Kasumi-1 (cell line): ENCODE measurements at regions not wholly inside any gene's neighbourhood (a gene's known extent, or its start where the extent isn't known, plus 50 kb on each side); places are given as distances from the start of the nearest gene placed in this dataset.

Experiments
- DNase-seq, 2 experiments: peaks; one replicate each; lab custom pipeline; 2025; lab: John Stamatoyannopoulos, UW

DNA sequence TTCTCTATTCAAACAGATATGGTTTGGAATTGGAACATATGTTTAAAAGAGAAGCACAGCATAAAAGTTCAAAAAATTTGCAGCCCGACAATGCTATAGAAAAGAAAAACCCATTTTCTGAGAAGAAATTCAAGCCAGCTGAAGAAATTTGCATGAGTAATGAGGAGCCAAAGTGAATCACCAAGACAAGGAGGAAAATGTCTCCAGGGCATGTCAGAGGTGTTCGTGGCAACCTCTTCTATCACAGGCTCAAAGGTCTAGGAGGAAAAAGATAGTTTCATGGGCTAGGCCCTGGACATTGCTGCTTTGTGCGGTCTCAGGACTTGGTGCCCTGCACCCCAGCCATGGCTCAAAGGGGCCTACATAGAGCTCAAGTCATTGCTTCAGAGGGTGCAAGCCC lies 134.8 kb upstream of the ADAMTS16 start:
- DNase-seq: no peak

DNA sequence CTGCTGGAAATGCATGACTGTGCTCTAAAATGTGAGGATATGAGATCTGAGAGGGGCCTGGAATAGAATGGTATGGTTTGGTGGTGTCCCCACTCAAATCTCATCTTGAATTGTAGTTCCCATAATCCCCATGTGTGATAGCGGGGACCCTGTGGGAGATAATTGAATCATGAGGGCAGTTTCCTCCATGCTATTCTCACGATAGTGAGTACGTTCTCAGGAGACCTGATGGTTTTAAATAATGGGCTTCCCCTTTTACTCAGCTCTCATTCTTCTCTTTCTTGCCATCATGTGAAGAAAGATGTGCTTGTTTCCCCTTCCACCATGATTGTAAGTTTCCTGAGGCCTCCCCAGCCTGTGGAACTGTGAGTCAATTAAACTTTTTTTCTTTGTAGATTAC lies 133.6 kb upstream of the ADAMTS16 start:
- DNase-seq: no peak

DNA sequence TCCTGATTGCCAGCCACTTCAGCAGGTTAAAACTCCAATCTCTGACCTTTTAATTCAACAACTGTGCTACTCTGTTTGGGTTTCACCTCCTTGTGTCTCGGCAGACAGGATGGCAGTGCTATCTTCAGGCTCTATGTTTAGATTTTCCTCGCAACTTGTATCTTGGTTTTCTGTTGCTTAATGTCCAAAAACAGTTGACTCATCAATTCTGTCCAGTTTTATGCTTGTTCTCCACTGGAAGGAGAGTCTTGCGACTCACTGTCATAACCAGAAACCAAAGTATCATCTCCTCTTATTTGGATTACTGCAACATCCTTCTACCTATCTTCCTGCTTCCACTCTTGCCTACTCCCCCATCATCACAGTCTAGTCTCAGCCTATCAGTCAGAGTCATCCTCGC lies 130.9 kb upstream of the ADAMTS16 start:
- no peak for DNase-seq

DNA sequence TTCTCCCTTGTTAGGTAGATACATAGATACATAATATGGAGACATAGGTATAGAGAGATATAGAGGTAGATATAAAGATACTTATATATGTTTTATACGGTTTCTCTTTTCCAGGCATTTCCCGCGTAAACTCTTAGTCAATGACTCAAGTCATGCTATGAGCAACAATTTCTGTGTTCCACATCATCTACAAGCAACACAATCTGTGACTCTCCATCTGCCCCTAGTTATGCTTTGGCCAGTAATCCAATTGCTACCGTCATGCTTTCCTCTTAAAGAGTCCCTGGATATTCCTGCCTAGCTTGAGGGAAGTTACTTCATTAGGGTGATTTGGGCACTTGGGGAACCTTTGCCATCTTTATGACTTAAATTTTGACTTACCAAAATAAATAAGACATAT lies 129.0 kb upstream of the ADAMTS16 start:
- DNase-seq: no peak

DNA sequence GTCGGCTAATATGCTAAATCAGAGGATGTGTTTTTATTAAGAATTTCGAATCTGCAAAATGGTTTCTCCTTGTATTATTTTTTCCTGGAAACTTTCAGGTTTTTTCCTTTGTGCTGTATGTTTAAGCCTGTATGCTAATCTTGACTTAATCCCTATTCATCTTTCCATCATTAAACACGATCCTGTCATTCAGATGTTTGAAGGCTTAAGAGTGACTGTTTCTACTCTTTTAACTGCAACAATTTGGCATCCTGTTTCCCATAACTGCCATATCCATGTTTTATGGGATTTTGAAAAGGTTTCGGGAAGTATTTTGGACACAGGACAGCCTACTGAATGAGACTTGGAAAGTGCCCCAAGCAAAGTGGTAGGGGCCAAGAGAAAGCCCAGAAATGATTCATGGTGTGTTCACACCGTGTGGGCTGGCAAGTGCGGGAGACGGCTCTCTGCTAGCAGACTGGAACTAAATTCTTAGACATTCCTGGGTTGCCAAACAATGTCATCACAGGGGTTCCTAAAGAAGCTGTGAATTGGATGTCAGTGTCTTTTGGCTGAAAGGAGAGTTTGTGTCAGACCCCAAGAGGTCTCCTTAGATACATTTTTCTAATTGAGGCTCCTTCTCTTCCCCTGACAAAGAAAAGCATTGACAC lies 125.4 kb upstream of the ADAMTS16 start:
- DNase-seq: no peak

DNA sequence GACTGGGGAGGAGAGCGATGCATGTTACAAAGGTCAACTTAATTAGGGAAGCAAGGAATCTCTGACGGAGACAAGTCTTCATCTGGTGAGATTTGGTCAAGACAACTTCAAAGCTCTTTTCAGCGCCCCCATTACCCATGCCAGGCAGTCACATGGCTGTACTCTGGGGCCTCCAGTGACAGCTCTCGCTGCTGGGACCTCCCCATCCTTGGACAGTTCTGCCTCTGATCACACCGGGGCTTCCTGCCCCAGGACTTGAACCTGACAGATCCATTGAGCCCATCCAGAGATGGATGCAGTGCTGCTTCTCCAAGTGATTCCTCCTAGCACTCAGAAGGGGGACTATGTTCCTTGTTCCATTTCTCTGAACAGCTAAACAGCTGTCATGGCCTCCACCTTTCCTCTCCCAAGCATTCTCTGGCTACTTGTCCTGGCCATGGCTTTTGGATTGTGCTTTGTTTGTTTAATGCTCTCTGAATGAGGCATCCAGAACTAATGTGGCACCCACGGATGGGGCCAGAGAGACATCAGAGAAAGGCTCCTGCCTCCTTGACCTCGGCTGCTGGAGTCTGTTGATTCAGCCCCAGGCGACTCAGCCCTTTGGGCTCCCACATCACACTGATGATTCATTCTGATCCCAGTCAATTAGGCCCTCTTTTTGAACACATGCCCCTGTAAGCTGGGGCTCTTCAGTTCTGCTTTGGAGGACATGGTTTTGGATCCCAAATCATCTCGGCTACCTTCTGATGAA lies 122.1 kb upstream of the ADAMTS16 start:
- DNase-seq: no peak

DNA sequence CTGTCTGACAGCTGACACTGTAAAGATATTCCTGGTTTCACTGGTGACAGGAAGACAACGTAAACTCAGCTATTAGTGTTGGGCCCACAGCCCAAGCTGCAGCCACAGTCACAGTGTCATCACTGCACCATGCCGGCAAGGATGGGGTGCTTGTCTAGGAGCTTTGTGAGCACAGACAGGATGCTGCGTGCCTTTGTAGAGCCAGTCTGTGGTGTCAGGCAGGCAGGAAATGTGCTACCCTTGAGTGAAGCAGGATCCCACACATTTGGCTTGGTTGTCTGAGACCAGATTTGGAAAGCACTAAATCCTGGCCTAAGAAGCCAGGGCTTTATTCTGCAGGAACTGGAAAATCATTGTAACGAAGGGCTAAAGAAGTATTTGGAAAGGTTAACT lies 121.6 kb upstream of the ADAMTS16 start:
- DNase-seq: no peak

DNA sequence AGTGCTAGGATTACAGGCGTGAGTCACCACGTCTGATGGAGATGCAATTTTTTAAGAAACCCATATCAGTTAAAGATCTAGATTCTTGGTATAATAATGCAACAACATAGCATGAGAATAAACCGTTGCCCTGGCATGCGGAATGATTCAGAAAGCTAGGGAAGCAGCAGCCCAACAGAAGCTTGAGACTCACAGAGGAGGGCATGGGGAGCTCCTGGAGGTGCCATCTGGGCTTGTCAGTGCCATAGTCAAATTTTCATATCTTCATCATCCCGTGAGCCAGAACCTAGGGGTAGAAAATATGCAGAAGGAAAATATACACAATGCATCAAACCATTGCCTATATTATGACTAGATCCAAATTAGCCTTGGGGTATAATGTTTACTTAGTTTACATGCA lies 118.7 kb upstream of the ADAMTS16 start:
- no peak for DNase-seq

DNA sequence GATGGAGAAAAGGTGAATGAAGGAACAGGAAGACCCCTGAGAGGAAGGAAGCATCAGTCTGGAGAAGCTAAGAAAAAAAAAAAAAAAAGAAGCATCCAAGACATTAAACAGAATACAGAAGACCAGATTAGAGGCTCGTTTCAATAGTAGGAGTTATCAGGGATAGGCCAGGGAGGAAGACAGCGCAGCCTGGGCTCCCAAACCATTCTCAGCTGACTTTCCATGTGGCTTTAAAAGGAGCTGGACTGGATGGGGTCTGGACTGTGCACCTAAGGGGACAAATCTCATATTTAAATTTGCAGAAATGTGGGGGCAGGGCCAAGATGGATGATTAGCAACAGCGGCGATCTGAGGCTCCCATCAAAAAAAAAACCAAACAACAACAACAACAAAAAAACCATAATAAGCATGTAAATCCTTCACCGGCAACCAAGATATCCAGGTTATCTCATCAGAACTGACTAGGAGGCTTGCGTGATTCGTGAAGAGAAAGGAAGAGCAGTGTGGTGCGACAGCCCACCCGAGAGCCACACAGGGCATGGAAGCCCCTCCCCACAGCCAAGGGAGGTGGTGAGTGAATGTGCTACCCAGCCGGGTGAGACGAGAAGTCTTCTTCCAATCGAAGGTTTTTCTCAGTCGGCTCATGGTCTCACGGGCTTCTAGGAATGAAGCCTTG lies 114.9 kb upstream of the ADAMTS16 start:
- no peak for DNase-seq

DNA sequence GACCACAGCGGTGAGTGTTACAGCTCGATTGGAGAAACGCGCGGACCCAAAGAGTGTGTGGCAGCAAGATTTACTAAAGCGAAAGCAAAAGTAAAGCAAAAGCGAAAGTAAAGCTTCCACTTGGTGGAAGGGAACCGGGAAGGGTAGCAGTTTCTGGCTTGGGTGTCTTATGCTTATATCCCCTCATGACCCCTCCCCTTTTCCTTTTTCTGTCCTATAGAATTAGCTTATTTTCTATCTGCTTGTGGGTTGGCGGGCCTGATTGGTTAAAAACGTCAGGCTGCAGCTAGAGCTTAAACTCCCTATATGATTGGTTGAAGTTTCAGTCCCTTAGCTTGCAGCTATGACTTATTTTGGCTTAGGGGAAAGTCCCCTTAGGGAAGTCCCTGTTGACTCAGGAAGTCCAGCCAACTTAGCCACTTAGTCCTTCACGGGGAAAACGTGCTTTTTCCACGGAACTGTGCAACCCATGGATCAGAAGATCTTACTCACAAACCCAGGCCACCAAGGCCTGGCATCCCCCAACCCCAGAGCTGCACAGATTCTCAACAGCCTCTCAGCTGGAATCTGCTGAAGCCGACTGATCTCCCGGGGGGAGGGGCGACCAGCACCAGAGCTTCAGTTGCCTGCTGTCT lies 114.2 kb upstream of the ADAMTS16 start:
- DNase-seq: no peak

DNA sequence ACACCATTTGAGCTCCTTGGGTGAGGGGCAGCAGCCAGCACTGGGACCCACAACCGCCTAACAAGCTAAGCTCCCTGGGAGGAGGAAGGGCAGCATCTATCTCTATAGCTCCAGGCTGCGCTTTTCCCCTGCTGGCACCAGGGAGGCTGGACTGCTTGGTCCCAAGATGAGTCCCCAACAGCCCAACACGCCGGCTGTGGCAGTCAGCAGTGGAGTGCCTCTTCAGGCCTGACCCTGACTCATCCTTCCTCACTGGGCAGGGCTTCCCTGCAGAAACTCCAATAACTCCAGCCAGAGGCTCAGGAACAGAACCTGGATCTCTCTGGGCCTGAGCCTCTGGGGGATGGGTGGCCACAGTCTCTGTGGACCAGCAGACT lies 113.7 kb upstream of the ADAMTS16 start:
- no peak for DNase-seq

DNA sequence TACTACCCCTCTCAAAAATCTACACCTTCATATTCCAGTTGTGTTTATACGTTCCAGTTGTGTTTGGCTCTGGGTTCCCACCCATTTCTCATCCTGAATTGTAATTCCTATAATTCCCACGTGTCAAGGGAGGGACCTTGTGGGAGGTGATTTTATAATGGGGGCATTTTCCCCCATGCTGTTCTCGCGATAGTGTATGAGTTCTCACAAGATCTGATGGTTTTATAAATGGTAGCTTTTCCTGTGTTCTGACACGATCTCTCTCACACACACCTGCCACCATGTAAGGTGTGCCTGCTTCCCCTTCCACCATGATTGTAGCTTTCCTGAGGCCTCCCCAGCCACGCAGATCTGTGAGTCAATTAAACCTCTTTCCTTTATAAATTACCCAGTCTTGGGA lies 108.5 kb upstream of the ADAMTS16 start:
- DNase-seq: no peak

DNA sequence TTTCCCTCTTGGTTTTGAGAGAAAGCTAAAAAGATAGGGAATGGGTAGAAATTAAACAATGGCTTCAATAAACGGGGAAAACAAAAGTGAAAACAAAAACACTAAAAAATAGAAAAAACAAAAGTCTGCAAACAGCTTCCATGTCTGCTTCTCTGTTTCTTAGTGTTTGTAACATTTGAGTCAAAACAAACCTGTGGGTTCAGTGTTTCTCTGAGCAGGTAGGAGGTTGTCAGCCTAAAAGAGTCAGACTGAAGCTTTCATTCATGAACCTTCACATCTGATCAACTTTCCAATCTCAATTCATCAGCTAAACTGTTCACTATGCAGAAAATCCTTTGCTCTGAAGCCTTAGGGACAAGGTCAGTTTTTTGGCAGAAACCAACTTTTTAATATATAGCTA lies 102.5 kb upstream of the ADAMTS16 start:
- DNase-seq: no peak

DNA sequence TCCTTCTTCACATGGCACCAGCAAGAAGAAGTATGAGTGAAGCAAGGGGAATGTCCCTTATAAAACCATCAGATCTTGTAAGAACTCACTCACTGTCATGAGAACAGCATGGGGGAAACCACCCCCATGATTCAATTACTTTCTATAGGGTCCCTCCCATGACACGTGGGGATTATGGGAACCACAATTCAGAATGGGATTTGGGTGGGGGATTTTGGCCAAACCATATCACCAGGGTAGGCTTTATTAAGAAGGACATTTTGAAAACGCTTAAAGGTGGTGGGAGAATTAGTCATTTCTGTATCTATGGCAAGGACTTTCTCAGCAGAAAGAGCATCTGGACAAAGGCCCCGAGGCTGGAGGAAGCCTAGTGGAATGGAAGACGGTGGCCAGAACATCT lies 100.2 kb upstream of the ADAMTS16 start:
- DNase-seq: no peak

DNA sequence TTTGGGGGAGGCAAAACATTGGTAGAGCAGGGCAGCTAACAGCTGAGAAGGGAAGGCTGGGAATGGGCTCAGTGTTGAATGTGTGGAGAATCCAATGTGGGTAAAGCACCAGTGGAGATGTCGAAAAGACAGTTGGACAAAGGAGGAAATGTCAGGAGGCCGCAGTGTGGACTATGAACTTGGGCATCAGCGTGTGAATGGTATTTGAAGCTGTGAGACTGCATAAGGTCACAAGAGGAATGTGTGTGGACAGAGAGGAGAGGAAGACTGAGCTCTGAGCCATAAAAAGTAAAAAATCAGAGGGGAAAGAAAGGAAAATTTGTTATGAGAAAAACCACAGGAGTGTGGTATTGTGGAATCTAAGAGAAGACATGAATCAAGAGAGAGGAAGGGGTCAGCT lies 99.4 kb upstream of the ADAMTS16 start:
- DNase-seq: no peak

DNA sequence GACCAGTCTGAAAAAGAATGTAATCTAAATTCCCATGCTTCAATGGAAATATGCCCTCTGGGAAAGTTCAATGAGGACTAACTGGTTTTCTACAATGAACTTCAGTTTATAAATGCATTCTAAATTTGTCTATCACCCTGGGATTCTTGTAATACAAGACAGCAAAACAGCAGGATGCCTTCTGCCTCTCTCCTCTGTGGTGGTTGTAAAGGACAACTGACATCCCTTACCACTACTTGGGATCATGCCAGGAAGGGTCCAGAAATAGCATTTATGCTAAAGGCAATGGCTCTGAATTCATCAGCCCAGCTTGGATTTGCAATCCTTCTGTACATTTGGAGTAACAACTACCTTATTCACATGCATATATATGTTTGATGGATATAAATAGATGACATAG lies 97.3 kb upstream of the ADAMTS16 start:
- DNase-seq: no peak

DNA sequence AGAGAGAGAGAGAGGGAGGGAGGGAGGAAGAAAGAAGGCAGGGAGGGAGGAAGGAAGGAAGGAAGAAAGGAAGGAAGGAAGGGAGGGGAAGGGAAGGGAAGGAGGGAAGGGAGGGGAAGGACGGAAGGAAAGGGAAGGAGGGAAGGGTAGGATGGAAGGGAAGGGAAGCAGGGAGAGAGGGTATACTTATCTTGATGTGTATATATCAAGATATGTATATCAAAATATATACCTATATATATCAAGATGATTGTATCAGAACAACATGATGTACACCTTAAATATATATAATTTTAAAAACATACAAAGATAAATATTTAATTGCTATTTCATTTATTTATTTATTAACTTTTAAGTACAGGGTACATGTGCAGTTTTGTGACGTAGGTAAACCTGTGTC lies 96.8 kb upstream of the ADAMTS16 start:
- no peak for DNase-seq

DNA sequence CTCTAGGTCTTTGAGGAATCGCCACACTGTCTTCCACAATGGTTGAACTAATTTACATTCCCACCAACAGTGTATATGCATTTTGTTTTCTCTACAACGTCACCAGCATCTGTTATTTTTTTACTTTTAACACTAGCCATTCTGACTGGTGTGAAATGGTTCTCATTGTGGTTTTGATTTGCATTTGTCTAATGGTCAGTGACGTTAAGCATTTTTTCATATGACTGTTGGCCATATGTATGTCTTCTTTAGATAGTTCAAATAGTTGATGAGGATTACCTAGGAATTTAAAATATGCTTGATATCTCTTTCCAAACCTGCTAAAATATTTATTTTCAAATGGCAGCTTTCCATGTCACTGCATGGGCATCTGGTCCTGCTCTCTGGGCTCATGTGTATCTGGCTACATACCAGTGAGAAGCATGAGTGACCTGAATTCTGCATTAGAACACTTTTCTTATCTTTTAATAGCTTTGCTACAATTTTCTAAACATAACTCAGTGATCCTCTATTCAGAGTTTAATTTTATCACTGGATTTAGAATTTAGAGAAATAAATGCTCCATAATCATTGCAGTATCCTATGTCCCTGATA lies 95.8 kb upstream of the ADAMTS16 start:
- DNase-seq: no peak

DNA sequence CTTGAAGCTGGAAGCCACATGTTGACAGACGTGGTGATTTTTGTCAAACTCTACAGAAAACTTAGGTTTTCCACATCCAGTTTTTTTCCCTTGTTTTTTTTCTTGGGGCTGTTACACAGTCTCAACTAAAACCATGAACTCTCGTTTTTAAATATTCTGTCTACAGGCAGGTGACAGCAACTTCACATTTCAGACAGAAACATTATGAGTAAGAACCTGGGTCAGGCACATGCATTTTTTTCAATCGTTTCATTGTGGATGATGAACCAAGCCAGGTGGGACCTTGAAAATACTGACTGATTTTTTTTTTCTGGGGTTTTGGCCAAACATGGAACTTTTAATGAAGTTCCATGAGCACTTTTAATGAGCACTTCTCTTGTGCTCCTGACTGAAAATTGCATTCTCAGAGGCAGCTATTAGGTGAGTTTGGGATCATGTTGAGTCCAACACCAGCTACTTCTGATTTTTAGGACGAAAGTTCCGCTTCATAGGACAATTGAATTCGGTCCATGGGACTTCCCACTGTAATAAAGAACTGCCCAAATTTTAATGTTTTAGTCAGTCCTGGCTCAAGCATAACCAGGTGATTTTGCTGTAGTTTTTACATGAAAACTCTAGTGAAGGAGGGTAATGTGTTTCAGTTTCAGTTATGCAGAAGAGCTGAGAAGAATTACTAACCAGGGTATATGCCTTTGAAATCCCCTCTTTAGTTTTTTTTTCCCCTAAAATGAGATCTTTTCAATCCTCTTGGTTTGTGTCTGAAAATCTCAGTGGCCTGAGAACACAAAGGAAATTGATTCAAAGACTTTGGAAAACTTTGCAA lies 93.2 kb upstream of the ADAMTS16 start:
- no peak for DNase-seq

DNA sequence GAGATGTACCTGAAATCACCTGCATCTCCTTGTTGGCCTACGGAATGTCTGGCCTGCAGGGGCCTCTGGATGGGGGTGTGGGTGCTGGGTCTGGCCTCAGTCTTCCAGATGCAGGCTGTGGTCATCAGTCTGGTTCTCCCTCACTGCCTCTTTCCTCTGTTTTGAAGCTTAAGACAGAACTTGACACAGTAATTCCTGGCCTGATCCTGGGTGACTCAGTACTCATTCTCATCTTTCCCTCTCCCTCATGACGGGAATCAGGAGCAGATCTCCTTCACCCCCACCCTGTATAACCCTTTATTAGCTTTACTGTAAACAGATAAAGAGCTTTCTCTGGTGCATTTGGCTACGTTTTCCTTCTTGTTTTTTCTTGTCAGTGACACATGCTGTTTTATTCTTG lies 89.3 kb upstream of the ADAMTS16 start:
- DNase-seq: no peak

DNA sequence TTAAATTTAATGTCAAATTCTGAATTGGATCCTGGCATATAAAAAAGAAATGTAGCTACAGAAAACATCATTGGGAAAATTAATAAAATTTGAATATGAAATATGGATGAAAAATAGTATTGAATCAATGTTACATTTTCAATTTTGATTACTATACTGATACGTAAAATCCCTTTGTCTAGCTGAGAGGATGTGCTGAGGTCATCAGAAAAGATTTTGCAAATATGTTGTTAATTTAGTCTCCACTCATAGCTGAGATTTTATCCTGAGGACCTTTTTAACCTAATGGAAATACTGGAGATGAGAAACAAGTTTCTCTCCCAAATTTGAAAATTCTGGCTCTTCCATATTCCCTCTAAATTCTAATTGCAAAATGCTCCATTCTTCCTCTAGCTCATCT lies 84.4 kb upstream of the ADAMTS16 start:
- DNase-seq: no peak

DNA sequence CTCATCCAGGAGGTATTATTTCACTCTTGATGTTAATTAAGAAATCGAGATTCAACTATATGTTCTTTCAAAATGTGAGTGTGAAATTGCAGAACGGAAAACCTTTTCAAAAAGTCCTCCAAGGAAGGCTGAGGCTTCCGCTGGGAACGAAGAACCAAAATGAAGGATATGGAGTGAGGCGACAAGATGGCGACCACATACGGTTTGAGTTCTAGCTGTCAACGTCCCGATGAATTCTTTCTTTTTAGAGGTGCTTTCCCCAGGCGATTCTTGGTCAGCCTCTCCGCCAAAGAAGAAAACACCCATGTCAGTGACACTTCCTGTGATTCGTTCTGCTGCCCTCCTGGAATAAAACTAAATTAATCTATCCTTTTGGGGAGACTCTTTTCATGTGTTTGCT lies 78.3 kb upstream of the ADAMTS16 start:
- no peak for DNase-seq
